NCI-H1092 treated with DMSO at 0.1 percent for 48 hours (cell line): ENCODE measurements at regions not wholly inside any gene's neighbourhood (a gene's known extent, or its start where the extent isn't known, plus 50 kb on each side); places are given as distances from the start of the nearest gene placed in this dataset.

ENCODE experiments used
- DNase-seq: peaks from one replicate; lab custom pipeline; 2025; lab: John Stamatoyannopoulos, UW

GRCh38 chr10:129075927-129076326, 391.1 kb upstream of the MGMT start:
- DNase-seq = no peak

- DNase-seq = no peak
Measured at GRCh38 chr10:129078346-129078745, 388.7 kb upstream of the MGMT start.

- DNase-seq = no peak
Measured at GRCh38 chr10:129078746-129079145, 388.3 kb upstream of the MGMT start.

GRCh38 chr10:129079705-129080104, 387.3 kb upstream of the MGMT start:
- DNase-seq = no peak

GRCh38 chr10:129085811-129086210, 381.2 kb upstream of the MGMT start:
- no peak for DNase-seq

GRCh38 chr10:129089341-129089740, 377.7 kb upstream of the MGMT start:
- DNase-seq = no peak

GRCh38 chr10:129090165-129090564, 376.9 kb upstream of the MGMT start:
- DNase-seq = no peak

- DNase-seq = no peak
Measured at GRCh38 chr10:129090618-129091366, 376.2 kb upstream of the MGMT start.

GRCh38 chr10:129093641-129094040, 373.4 kb upstream of the MGMT start:
- DNase-seq = no peak

GRCh38 chr10:129094233-129094632, 372.8 kb upstream of the MGMT start:
- no peak for DNase-seq

GRCh38 chr10:129094861-129095260, 372.2 kb upstream of the MGMT start:
- DNase-seq = no peak

GRCh38 chr10:129095680-129096064, 371.4 kb upstream of the MGMT start:
- no peak for DNase-seq

GRCh38 chr10:129096065-129096984, 370.7 kb upstream of the MGMT start:
- no peak for DNase-seq

GRCh38 chr10:129097776-129098330, 369.2 kb upstream of the MGMT start:
- no peak for DNase-seq

- no peak for DNase-seq
Measured at GRCh38 chr10:129098517-129098916, 368.5 kb upstream of the MGMT start.

GRCh38 chr10:129099486-129099885, 367.6 kb upstream of the MGMT start:
- no peak for DNase-seq

GRCh38 chr10:129099992-129100391, 367.0 kb upstream of the MGMT start:
- DNase-seq = no peak

- DNase-seq = no peak
Measured at GRCh38 chr10:129101232-129101980, 365.6 kb upstream of the MGMT start.

GRCh38 chr10:129102906-129103693, 363.9 kb upstream of the MGMT start:
- DNase-seq = no peak

- DNase-seq = no peak
Measured at GRCh38 chr10:129104266-129105045, 362.6 kb upstream of the MGMT start.

- DNase-seq = no peak
Measured at GRCh38 chr10:129105266-129105665, 361.8 kb upstream of the MGMT start.
